ENCODE measurements at regions not wholly inside any gene's neighbourhood (a gene's known extent, or its start where the extent isn't known, plus 50 kb on each side); places are given as distances from the start of the nearest gene placed in this dataset.

- TF ChIP-seq CTCF (IDR thresholded peaks at IDR 0.05), result no peak
- TF ChIP-seq POLR2A (IDR thresholded peaks at IDR 0.05), result no peak
- TF ChIP-seq POLR2AphosphoS5 (IDR thresholded peaks at IDR 0.05), result no peak
Measured at GRCh38 chr2:138391946-138392345, 109.6 kb upstream of the SPOPL start.

Data from transverse colon (tissue), 4 donors.